HG03432 (cell line): ENCODE measurements at regions not wholly inside any gene's neighbourhood (a gene's known extent, or its start where the extent isn't known, plus 50 kb on each side); places are given as distances from the start of the nearest gene placed in this dataset.

Experiments
- ATAC-seq: cut with Tn5 transposase; IDR thresholded peaks from one replicate; pipeline ENCODE4 v1.9.1; 2021; ENCODE audit warnings: mild to moderate bottlenecking, moderate library complexity; ENCODE audit not compliant: unreplicated experiment

GRCh38 chr14:34350903-34351302 is 111.1 kb downstream of the SPTSSA start:
- ATAC-seq: no peak

- no peak for ATAC-seq
Observed at GRCh38 chr14:34348592-34348991, 113.4 kb downstream of the SPTSSA start.

GRCh38 chr14:34347683-34348082 is 114.4 kb downstream of the SPTSSA start:
- ATAC-seq: peak; percentile 89

- no peak for ATAC-seq
Observed at GRCh38 chr14:34345718-34346465, 116.1 kb downstream of the SPTSSA start.

GRCh38 chr14:34344318-34344717 is 117.7 kb downstream of the SPTSSA start:
- ATAC-seq: no peak

GRCh38 chr14:34340025-34340625 is 121.9 kb downstream of the SPTSSA start:
- ATAC-seq: no peak

- no peak for ATAC-seq
Observed at GRCh38 chr14:34338056-34338455, 124.0 kb downstream of the SPTSSA start.

GRCh38 chr14:34336501-34336900 is 125.5 kb downstream of the SPTSSA start:
- no peak for ATAC-seq

- no peak for ATAC-seq
Observed at GRCh38 chr14:34335968-34336367, 126.1 kb downstream of the SPTSSA start.

- no peak for ATAC-seq
Observed at GRCh38 chr14:34334329-34334728, 127.7 kb downstream of the SPTSSA start.

- ATAC-seq: peak; percentile 91
Observed at GRCh38 chr14:34331728-34332623, 130.1 kb downstream of the SPTSSA start.

GRCh38 chr14:34330846-34331245 is 131.2 kb downstream of the SPTSSA start:
- ATAC-seq: no peak

- no peak for ATAC-seq
Observed at GRCh38 chr14:34329301-34329700, 132.7 kb downstream of the SPTSSA start.

- ATAC-seq: no peak
Observed at GRCh38 chr14:34328178-34328577, 133.9 kb downstream of the SPTSSA start.

GRCh38 chr14:34325493-34325892 is 136.5 kb downstream of the SPTSSA start:
- ATAC-seq: no peak

- no peak for ATAC-seq
Observed at GRCh38 chr14:34324363-34324795, 137.7 kb downstream of the SPTSSA start.

GRCh38 chr14:34322940-34323418 is 139.1 kb downstream of the SPTSSA start:
- ATAC-seq: peak; percentile 79

- no peak for ATAC-seq
Observed at GRCh38 chr14:34319140-34319539, 142.9 kb downstream of the SPTSSA start.

- no peak for ATAC-seq
Observed at GRCh38 chr14:34318014-34318413, 144.0 kb downstream of the SPTSSA start.

- no peak for ATAC-seq
Observed at GRCh38 chr14:34310724-34311123, 151.3 kb downstream of the SPTSSA start.

- no peak for ATAC-seq
Observed at GRCh38 chr14:34303811-34304210, 158.2 kb downstream of the SPTSSA start.
